ENCODE measurements at regions not wholly inside any gene's neighbourhood (a gene's known extent, or its start where the extent isn't known, plus 50 kb on each side); places are given as distances from the start of the nearest gene placed in this dataset.
A peak's percentile ranks its signal among the peaks of the same experiment; 100 is the strongest.

DNA sequence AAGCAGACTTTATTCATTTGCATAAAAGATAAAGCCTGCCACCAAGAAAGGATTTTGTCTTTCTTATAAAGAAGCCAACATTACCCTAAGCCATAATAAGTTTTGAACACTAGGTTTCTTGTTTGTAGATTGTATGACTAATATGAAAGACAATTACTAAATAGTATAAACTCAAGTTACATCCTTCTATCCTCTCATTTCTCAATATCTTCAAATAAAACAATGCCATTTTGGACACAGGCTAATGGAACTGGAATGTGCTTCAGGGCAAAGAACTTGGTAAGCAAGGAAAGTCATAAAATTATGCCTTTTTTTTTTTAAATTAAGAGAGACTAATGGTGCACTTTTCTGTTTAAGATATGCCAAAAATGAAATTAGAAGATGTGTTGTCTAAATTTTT is 137.7 kb downstream of the DKK1 start:
- FAIRE-seq, result no peak
- no peaks in the 10 kb centered on the region for H3K4me1 ChIP-seq
- no peaks in the 10 kb centered on the region for H3K36me3 ChIP-seq
- ATAC-seq, result no peak
- no peak for DNase-seq
- no peak for TF ChIP-seq CTCF (IDR thresholded peaks at IDR 0.05)
- no peak overlapping the region for H3K4me3 ChIP-seq
- H3K9me3 ChIP-seq, result no peaks in the 10 kb centered on the region
- H3K27me3 ChIP-seq, result no peaks in the 10 kb centered on the region
- H3K27ac ChIP-seq, result no peak overlapping the region
- intact Hi-C loops (cut with DNase I), result no loop called here

DNA sequence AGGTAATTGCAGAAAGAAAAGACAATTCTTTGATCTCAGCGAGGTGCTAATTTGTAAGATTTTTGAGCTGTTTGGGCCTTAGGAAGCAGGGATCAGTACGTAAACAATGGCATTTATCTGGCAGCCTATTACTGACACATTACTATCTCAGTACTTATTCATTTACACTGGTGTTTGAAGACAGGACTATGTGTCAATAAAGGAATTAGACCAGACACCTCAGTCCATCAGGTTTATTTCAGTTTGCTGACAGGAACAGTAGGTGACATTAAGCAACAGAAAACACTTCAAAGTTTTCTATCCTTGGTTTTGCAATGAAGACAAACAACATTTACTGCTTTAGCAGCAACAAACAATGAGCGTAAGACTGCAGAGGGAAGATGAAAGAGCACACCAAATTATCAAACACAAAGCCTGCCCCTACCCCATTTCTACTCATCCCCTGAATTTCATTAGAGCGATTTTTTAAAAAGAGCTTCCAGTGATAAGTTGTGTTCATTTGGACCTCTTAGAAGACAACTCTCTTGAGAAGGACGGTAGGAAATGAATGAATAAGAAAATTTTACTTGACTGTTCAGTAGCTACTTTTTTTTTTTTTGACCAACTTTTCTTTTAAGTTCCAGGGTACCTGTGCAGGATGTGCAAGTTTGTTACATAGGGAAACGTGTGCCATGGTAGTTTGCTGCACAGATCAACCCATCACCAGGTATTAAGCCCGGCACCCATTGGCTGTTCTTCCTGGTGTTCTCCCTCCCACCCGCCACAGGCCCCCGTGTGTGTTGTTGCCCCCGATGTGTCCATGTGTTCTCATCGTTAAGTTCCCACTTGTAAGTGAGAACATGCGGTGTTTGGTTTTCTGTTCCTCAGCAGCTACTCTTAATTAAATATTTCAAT is 138.8 kb downstream of the DKK1 start:
- WGBS, 2 donors, result 54 to 63% methylated on average over 12 of the region's 12 CpGs
- no peak for FAIRE-seq
- Histone ChIP-seq H3K4me3 (no peak overlapping the region), H3K9me3 (no peaks in the 10 kb centered on the region), H3K27ac (no peak overlapping the region), H3K27me3 (no peaks in the 10 kb centered on the region), H3K4me1 (no peaks in the 10 kb centered on the region), H3K36me3 (no peaks in the 10 kb centered on the region)
- no peak for DNase-seq
- ATAC-seq, result no peak
- TF ChIP-seq CTCF (IDR thresholded peaks at IDR 0.05), result no peak
- intact Hi-C loops (cut with DNase I), result no loop called here

DNA sequence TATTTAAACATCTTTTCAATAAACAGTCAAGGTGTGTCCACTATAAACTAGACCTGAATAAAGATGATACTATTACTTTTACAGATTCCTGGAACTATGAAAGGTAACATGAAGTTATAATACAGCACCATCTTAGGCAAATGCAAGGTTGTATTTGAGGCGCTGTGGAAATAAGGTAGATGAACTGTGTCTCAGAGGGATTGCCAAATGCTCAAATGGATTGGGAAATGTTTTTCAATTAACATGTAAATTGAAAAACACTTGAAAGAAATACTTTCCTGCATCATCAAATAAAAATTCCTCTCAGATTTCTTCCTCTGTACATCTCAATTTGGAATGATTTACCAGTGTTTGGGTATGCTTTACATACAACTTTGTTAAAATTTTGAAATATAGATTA is 139.4 kb downstream of the DKK1 start:
- 89 to 97% methylated on average over 1 of the region's 1 CpG for WGBS, 2 donors
- Histone ChIP-seq H3K27ac (no peak overlapping the region), H3K4me3 (no peak overlapping the region), H3K36me3 (no peaks in the 10 kb centered on the region), H3K27me3 (no peaks in the 10 kb centered on the region), H3K9me3 (no peaks in the 10 kb centered on the region), H3K4me1 (no peaks in the 10 kb centered on the region)
- FAIRE-seq (no peak), DNase-seq (no peak), ATAC-seq (no peak)
- no peak for TF ChIP-seq CTCF (IDR thresholded peaks at IDR 0.05)
- intact Hi-C loops (cut with DNase I), result no loop called here

- no peak for FAIRE-seq
- DNase-seq, result no peak
- H3K27me3 ChIP-seq, result no peaks in the 10 kb centered on the region
- 72 to 80% methylated on average over 3 of the region's 3 CpGs for WGBS, 2 donors
- H3K9me3 ChIP-seq, result no peaks in the 10 kb centered on the region
- intact Hi-C loops (cut with DNase I), result no loop called here
- H3K27ac ChIP-seq, result no peak overlapping the region
- peak in 1 of 4 donors; percentile 39 for ATAC-seq
- no peak for TF ChIP-seq CTCF (IDR thresholded peaks at IDR 0.05)
- H3K36me3 ChIP-seq, result no peaks in the 10 kb centered on the region
- no peak overlapping the region for H3K4me3 ChIP-seq
- no peaks in the 10 kb centered on the region for H3K4me1 ChIP-seq
These were observed 140.4 kb downstream of the DKK1 start for GRCh38 chr10:52454491-52454890.

GRCh38 chr10:52455098-52455497 is 141.0 kb downstream of the DKK1 start:
- ATAC-seq (no peak), DNase-seq (no peak), FAIRE-seq (no peak)
- Histone ChIP-seq H3K4me3 (no peak overlapping the region), H3K27ac (no peak overlapping the region), H3K36me3 (no peaks in the 10 kb centered on the region), H3K9me3 (no peaks in the 10 kb centered on the region), H3K4me1 (no peaks in the 10 kb centered on the region), H3K27me3 (no peaks in the 10 kb centered on the region)
- TF ChIP-seq CTCF (IDR thresholded peaks at IDR 0.05), result no peak
- intact Hi-C loops (cut with DNase I), result no loop called here
- 58 to 65% methylated on average over 3 of the region's 3 CpGs for WGBS, 2 donors

Measured in pancreas (tissue), 10 donors.